HG03135 (cell line): ENCODE measurements at regions not wholly inside any gene's neighbourhood (a gene's known extent, or its start where the extent isn't known, plus 50 kb on each side); places are given as distances from the start of the nearest gene placed in this dataset.

Experiments
- ATAC-seq: cut with Tn5 transposase; IDR thresholded peaks from one replicate; pipeline ENCODE4 v1.9.1; 2021; ENCODE audit warnings: mild to moderate bottlenecking, moderate library complexity; ENCODE audit not compliant: unreplicated experiment

DNA sequence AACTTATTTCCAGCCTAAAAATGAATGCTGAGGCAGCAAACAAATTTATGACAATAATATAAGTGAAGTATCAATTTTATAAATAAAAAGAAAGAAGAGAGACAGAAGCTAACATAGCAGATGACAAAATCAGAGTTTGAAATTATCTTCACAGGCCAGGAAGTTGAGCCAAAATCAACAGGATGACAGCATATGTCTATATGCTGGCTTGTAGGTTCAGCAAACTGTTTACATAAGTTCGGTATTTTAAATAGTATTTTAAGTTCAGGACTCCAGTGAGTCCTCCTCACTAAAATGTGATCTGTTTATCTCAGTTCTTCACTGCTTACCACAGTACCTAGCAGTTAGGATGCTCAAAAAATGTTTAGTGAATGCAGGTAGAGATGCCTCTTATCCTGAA, 359.6 kb upstream of the SMC2 start:
- ATAC-seq = no peak

DNA sequence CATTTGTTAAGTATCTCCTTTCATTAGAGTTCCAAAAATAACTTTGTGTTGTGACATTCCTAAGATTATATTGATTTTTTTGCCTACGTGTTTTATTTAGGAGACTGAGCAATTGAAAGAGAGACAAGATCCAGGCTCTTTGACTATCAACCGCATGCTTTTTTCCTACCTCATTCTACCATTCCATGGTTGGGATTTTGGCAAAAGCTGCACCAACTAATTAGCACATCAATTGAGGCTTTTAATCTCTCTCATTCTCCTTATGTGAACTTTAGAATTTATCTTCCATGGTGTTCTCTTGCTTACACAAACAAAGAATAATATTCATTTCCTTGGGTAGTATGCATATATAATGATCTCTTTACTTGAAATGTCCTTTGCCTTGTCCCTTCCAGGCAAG, 338.7 kb upstream of the SMC2 start:
- no peak for ATAC-seq

DNA sequence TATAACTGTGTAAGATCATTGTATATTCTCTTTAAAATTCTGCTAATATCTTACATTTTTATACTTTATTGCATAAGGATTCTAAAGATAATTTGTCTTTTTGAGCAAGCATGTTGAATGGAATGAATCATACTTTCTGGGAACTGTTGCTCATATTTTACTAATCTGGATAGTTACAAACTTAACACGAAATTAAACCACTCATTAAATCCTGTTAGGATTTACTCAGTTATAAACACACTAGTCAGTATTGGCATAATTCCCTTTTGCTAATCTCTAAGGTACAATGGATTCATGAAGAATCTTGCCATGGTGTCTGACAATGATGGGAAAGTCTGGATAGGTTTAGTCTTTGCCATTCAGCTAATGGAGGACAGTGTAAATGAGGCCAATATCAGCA, 338.1 kb upstream of the SMC2 start:
- no peak for ATAC-seq

DNA sequence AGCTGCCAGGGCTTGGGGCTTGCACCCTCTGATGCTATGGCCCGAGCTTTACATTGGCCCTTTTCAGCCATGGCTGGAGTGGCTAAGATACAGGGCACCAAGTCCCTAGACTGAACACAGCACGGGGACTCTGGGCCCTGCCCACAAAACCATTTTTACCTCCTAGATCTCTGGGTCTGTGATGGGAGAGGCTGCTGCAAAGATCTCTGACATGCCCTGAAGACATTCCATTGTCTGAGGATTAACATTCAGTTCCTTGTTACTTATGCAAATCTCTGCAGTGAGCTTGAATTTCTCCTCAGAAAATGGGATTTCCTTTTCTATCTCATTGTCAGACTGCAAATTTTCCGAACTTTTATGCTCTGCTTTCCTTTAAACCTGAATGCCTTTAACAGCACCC, 337.0 kb upstream of the SMC2 start:
- ATAC-seq = no peak

DNA sequence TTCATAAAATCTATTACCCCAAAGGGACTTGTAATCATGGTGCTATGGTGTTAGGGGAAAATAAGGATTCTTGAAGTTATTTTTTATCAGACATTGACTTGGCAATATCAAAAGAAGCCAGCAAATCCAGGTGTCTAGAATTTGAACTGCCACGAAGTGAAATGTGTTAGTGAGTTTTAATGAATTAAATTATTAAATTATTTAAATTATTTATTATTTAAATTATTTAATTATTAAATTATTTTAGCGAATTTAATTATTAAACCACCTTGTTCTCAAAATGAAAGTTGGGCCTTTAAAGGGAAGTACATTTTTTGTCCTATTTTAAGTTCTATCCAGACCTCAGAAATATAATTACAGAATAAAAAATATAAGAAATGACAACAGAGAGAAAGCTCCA, 332.6 kb upstream of the SMC2 start:
- no peak for ATAC-seq

DNA sequence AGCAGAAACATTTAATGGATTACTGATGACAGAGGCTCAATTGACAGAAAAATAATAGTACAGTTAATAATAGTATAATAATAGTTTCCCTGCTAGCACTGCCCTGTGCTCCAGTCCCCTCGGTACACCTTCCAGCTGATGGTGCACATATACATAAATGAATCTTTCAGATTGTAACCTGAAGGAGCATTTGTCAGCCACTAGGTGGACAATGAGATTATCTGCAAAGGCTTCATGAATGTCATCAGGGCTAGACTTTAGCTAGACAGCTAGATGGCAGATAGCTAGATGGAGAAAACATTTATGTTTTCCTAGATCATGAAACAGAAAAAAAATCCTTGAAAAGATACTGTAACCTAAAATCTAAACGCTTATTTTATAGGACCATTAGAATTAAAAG, 304.4 kb upstream of the SMC2 start:
- peak; percentile 74 for ATAC-seq

DNA sequence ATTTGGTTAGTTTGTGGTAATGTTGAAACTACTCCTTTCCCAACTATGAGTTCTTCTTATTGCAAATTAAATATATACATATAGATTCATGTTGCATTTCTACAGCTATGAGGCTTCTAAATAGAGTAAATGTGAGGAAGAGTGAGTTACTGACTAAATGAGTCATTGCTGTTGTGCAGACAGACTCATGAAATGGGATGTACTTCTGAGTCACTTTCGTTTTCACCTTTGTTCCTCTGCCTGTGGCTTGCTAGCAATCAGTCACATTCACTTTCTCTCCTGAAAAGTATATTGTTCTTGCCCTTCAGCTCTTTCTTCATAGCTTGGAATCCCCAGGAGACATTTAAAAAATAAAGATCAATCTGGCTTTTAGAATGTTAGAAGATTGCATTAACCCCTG, 295.5 kb upstream of the SMC2 start:
- peak; percentile 100 for ATAC-seq

DNA sequence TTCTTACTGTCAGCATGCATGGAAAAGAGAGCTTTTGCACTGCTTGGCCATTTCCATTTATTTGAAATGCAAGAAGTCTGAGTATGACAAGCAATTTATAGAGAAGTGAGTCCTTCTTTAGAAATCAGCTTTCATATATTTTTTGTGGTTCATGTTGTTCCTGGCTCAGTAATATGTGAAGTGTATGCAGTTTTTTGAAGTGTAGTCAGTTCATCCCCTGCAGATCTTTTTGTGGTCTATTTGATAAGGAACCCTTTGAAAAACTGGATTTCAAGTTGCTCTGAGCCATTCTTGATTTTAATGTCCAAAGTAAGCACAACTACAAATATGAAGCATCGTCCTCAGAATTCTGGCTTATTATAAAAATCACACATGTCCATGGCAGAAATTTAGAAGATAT, 294.1 kb upstream of the SMC2 start:
- ATAC-seq = no peak

DNA sequence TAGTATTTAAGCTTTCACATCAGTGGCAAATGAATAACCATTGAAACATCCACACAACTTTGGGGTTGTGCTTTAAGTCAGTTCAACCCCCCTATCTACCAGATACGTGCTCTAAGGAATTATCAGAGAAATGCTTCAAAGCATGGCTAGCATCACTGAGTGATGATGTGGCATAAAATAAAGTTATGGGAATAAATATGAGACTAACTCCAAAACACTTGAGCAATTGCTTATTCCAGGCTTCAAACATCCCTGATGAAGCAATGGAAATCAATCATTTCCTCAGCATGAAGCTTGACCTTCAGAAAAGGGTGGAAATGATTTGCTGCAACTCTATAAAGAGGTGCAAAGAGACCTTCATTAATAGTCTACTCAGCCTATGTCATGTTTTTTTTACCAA, 292.0 kb upstream of the SMC2 start:
- ATAC-seq = no peak

DNA sequence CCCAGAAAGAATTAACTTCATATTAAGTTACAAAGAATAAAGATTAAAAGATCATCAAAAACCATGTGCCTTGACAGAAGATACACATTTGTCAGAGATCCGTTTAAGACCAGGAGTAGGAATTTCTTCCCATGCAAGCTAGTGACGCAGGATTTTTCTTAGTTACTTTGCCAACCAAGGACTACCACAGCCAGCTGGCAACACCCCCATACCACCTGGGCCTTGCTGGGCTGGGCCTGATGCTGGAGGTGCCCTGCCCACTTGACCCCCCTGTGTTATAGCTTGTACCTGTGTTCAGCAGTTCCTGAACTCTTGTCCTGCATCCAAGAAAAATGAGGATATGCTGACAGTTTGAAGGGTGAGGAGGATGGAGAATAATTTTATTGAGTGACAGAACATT, 290.9 kb upstream of the SMC2 start:
- ATAC-seq = no peak

DNA sequence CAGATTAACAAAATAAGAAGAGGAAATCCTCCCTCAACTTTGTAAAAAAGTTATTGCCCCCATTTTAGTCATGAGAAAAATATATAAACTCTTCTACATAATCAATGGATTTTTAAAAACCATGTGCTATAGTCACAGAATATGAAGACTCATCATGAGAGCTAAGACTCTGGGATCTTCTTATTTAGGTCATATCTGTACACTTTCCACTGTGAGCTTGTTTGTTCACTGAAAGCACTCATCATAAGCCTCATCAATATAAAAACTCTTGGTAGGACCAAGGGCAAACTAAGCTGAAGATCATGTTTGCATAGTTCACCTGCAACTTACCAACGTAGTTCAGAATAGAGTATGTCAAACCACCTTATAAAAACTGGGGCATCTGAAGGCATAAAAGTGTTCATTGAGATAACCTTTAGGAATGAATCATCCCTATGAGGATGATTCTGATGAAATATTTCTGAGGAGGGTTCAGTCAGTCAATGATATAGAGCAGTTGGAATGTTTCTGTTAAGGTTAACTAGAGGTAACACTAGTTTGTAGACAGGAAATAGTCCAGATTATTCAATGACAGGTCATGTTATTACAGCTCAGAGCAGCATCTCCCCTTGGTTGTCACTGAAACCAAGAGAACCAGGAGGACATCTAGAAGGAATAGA, 289.9 kb upstream of the SMC2 start:
- ATAC-seq = no peak

DNA sequence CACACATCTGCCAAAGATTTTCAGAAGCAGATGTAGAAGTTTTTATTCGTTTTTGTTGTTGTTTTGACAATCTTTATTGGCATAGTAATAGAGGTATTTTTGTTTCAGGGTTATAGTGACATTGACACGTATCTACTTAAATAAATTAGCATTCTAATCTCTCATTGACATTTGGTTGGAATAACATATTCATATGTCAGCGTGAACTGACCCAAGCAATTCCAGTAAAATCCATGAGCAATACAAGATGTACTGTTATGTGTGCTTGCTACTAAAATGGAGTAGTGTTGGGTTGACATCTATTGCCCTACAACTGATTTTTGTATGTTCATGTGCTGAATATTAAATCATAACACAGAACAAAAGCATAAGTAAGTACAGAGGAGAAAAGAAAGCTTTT, 284.4 kb upstream of the SMC2 start:
- no peak for ATAC-seq

DNA sequence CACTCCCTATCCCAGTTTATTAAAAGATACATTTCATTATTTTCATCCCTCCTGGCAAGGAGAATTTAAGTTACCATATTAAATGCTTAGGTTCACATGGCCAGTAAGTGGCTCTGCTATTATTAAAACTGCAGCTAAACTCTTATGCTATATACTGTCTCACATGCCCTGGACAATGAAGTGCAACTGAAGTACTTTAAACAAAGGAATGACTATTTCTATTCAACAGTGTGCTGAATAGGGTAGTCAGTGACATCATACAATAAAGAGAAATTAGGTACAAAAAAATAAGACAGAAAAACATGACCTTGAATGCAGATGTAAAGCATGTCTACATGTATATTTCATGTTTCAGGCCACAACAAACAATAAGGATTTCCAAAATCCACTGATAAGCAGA, 282.6 kb upstream of the SMC2 start:
- ATAC-seq = no peak

DNA sequence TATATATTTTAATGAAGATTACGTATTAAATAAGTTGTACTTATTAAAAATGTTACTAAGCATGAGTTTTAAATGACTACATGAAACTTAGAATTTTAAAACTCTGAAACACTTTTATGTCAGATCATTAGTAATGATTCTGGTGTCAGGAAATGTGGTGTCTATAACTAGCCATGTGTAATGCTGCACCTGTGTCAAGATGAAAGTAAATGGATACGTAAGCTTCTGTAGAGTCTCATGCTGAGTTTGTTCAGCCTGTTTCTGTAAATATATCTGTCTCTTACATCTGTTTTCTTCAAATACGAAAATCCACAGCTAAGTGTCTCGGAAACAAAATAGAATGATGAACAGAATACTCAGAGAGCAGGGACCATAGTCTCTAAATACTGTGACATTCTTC, 278.0 kb upstream of the SMC2 start:
- no peak for ATAC-seq

DNA sequence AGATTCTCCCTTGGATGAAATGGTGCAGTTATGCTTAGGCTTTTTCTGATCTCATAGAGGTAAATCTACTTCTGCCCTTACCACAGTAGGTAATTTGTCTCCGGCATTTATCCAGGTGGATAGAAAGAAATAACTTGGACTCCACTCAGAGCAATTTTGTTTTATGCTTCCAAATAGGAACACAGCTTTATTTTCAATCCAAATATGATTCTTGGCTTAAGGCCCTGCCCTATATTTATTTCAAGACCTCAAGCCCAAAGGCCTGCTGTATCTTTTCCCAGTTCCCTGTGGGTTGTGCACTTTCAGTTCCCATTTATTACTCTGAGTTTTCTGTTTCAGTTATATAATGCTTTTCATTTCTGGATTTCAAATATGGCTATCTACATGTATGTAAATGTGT, 274.2 kb upstream of the SMC2 start:
- no peak for ATAC-seq

DNA sequence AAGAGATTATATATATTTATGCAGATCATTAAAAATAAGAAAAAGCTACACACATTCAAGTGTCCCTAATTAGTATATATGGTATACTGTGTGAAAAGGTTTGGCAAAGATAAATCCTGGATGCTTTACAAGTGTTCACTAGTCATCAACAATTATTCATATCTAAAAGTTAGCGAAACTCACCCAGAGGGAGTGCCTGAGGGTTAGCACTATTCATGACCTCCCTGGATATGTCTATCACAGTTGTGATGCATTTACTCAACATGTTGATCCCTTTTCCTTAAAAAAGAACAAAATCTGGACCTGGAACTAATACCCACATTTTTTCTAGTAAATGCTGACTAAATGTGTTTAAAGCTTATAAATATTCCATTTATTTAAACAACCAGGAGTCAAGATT, 273.0 kb upstream of the SMC2 start:
- ATAC-seq = no peak

DNA sequence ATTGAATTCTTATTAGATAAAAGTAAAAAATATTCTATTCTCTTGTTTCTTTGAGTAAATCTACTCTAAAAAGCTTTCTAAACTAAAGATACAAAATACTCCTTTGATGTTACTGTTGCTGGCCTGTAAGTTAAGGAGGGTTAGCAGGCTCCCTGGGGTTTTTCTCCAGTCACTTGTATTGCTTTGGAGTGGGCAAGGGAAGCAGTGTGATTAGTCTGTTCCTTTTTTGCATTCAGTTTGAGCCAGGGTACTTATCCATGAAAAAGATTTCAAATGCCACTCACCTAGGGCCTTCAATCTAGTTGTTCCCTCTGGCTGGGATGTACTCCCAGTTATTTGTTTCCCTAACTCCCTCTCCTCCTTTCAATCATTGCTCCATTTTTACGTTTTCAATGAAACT, 256.2 kb upstream of the SMC2 start:
- no peak for ATAC-seq

DNA sequence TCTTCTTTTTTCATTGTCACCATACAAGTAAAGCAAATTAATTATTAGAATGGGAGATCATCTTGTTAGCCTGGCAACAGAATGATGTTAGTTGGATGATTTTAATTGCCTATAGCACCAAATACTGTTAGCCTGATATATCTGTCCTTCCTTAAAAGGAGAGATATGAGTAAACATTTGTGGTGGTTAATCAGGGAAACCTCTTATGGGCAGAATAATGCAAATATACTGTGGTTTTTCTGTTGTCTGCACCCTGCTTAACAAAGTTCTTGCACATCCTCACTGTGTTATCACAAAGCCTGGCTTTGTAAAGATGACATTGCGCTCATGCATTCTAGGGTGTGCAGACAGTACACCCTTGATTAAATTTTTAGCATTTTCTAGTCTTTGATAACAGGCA, 254.9 kb upstream of the SMC2 start:
- ATAC-seq = no peak

DNA sequence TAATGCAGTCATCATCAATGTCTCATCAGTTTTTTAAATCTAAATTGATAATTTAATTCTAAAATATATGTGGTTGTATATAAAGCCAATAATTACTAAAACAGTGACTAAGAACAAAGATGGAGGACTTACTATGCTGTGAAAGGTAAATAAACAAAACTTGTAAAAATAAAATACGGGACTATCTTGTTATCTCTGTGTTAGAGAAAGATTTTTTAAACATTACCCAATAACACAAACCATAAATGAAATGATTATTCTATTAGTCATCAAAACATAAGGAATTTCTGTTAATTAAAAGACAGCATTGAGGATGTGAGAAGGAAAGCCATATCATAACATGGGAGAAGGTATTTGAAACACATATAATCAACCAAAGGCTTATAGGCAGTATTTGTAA, 226.2 kb upstream of the SMC2 start:
- no peak for ATAC-seq

DNA sequence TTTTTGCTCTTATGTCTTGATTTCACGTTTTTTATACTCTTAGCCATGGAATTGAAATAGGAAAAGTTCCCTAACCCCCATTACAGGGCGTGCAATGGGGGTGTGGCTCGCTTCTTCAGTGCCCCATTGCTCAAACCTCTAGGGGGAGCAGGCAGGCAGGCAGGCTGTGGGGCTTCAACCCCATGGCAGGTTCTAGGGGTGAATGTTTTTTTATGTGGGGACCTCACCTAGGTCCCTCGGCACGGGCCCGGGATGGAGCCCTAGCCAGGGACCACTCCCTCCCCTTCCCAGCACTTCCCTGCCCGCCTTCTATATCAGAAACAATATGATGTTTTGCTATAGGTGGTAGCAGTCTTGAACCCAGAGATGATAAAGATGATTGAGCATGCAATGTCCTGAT, 221.3 kb upstream of the SMC2 start:
- no peak for ATAC-seq

DNA sequence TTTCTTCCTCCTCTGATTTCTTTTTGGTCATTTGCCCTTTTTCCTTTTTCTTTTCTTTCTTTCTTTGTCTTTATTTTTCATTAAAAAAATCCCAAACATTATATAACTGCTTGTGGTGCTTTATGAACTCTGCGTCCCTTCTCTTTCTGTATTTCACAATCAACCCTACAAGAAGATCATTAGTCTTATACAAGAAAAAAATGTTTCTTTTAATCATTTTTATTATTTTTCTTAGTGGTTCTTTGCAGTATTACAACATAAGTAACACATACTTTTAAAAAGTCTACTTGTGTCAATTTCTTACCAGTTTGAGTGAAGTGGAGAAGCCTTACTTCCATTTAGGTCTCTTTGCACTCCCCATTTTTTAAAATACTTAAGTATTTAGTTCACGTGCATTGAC, 212.7 kb upstream of the SMC2 start:
- ATAC-seq = no peak

DNA sequence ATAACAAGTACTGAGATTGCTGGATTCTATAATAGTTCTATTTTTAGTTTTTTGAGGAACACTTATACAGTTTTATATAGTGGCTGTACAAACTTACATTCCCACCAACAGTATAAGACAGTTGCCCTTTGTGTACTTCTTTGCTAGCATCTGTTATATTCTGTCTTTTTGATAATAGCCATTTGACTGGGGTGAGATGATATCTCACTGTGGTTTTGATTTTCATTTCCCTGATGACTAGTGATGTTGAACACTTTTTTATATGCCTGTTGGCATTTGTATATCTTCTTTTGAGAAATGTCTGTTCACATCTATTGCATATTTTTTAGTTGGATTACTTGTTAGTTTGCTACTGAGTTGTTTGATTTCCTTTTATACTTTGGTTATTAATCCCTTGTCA, 204.1 kb upstream of the SMC2 start:
- no peak for ATAC-seq

DNA sequence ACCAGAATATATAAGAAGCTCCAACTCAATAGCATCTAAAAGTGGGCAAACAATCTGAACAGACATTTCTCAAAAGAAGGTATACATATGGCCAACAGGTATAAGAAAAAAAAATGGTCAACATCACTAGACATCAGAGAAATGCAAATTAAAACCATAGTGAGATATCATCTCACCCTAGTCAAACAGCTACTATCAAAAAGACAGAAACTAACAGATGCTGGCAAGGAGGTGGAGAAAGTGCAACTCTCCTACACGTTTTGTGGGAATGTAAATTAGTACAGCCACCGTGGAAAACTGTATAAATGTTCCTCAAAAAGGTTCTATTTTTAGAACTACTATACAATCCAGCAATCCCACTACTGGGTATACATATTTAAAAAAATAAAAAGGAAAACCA, 199.9 kb upstream of the SMC2 start:
- no peak for ATAC-seq

DNA sequence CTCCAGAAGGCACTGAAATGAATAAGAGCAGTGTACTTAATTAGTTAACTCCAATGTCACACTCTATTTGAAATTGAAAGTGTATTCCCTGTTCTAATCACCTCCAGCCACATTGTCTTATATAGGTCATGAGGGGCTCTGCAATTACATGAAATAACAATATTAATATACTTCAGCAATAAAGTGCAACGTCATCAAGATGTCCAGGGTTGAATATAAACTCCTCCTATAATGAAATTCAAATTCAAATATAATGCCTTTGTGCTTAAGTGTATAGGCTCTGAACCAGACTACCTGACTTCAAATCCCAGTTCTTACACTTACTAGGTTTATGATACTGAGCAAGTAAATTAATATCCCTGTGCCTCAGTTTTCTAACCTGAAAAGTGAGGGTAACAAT, 195.6 kb upstream of the SMC2 start:
- no peak for ATAC-seq
